Right atrium auricular region (tissue), 2 donors: ENCODE measurements at regions not wholly inside any gene's neighbourhood (a gene's known extent, or its start where the extent isn't known, plus 50 kb on each side); places are given as distances from the start of the nearest gene placed in this dataset.

Experiments
- DNase-seq: peaks from one replicate; pipeline ENCODE4 v3.0.0-alpha.2; 2019; ENCODE audit warnings: low spot score
- H3K27ac ChIP-seq, 2 donors: fragments of 200-600 bp; sonication (generic); 1 replicate in 1 of 2; 2 replicates in 1 of 2; pipeline ENCODE4 v1.5.1; 2016 to 2019
- H3K27me3 ChIP-seq, 2 donors: fragments of 200-600 bp; sonication (generic); one replicate each; pipeline versions ENCODE4 v1.5.1 to v1.6.0; 2017 to 2019
- H3K36me3 ChIP-seq: fragments of 200-600 bp; sonication (generic); one replicate; pipeline ENCODE4 v1.5.1; 2016
- H3K4me1 ChIP-seq, 2 donors: fragments of 200-600 bp; sonication (generic); one replicate each; pipeline versions ENCODE4 v1.5.1 to v1.6.0; 2017 to 2019
- H3K4me3 ChIP-seq, 2 donors: fragments of 200-600 bp; sonication (generic); 1 replicate in 1 of 2; 2 replicates in 1 of 2; pipeline ENCODE4 v1.5.1; 2017 to 2019; ENCODE audit warnings: mild to moderate bottlenecking in 1 of 2, moderate library complexity in 1 of 2
- H3K9me3 ChIP-seq, 2 donors: fragments of 200-600 bp; sonication (generic); one replicate each; pipeline ENCODE4 v1.5.1; 2019
- TF ChIP-seq, protein P1 (sequence below), 2 donors: fragments of 200-600 bp; sonication (generic); IDR thresholded peaks; one replicate each; pipeline ENCODE4 v1.5.1; 2019; ENCODE audit warnings: antibody characterized with exemption in 2 of 2

DNA sequence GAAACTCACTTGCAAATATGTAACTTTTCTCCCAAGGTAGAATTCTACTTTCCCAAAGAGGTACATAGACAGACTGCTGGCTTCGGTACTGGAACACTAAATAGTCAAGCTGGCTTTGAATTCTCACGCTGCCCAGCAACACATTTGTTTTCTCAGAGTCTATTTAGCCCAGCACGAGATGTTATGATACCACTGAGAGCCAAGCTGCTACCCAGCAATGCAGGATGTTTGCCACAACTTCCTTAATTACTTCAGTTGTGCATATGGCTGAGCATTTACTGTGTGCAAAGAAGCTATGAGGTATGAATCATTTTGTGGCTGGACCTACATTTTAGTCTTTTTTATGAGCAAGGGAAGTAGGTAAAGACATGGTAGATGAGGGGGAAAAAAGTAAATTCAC is 793.2 kb downstream of the PLA2G4A start:
- no peaks in the 10 kb centered on the region for H3K27me3 ChIP-seq
- TF ChIP-seq, protein P1, sequence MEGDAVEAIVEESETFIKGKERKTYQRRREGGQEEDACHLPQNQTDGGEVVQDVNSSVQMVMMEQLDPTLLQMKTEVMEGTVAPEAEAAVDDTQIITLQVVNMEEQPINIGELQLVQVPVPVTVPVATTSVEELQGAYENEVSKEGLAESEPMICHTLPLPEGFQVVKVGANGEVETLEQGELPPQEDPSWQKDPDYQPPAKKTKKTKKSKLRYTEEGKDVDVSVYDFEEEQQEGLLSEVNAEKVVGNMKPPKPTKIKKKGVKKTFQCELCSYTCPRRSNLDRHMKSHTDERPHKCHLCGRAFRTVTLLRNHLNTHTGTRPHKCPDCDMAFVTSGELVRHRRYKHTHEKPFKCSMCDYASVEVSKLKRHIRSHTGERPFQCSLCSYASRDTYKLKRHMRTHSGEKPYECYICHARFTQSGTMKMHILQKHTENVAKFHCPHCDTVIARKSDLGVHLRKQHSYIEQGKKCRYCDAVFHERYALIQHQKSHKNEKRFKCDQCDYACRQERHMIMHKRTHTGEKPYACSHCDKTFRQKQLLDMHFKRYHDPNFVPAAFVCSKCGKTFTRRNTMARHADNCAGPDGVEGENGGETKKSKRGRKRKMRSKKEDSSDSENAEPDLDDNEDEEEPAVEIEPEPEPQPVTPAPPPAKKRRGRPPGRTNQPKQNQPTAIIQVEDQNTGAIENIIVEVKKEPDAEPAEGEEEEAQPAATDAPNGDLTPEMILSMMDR (IDR thresholded peaks at IDR 0.05): no peak
- H3K36me3 ChIP-seq: no peaks in the 10 kb centered on the region
- no peak for DNase-seq
- no peaks in the 10 kb centered on the region for H3K4me1 ChIP-seq
- no peaks in the 10 kb centered on the region for H3K9me3 ChIP-seq
- H3K27ac ChIP-seq: no peak overlapping the region
- no peak overlapping the region for H3K4me3 ChIP-seq

GRCh38 chr1:187622545-187622944 is 793.8 kb downstream of the PLA2G4A start:
- DNase-seq: no peak
- Histone ChIP-seq H3K27me3 (no peaks in the 10 kb centered on the region), H3K4me1 (no peaks in the 10 kb centered on the region), H3K36me3 (no peaks in the 10 kb centered on the region), H3K9me3 (no peaks in the 10 kb centered on the region), H3K4me3 (no peak overlapping the region), H3K27ac (no peak overlapping the region)
- TF ChIP-seq, protein P1 (IDR thresholded peaks at IDR 0.05): no peak

DNA sequence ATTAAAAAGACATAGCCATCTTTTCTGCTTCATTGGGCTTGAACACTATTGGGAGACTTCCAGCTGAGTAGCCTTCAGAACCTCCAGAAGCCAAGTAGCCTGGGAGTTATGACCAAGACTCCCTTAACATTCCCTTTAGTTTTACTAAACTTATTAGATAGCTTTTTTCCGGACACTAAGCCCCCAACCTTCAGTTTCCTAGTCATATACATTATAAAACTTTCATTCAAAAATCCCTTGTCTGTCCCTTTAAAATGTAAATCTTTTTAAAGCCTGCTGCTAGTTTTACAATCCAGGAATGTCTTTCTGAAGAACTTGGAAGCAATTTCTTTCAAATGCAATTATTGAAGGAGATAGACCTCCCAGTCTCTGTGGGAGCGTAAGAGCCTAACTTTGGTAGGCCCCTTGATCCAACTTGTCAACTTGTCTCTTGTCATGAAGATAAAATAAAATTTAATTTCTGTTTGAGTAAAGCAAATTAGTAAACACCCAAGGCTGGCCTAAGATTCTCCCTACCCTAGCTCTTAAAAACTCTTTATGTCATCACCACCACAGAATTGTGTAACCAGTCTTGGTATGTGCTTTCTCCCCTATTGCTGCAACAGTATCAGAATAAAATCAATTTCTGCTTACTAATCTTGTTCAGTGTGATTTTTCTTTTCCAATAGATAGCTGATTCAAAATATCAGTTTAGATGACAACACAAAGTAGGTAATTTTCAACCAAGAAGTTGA is 796.2 kb downstream of the PLA2G4A start:
- DNase-seq: no peak
- H3K9me3 ChIP-seq: no peaks in the 10 kb centered on the region
- H3K27ac ChIP-seq: no peak overlapping the region
- H3K4me3 ChIP-seq: no peak overlapping the region
- TF ChIP-seq, protein P1 (IDR thresholded peaks at IDR 0.05): no peak
- H3K27me3 ChIP-seq: no peaks in the 10 kb centered on the region
- no peaks in the 10 kb centered on the region for H3K4me1 ChIP-seq
- no peaks in the 10 kb centered on the region for H3K36me3 ChIP-seq

DNA sequence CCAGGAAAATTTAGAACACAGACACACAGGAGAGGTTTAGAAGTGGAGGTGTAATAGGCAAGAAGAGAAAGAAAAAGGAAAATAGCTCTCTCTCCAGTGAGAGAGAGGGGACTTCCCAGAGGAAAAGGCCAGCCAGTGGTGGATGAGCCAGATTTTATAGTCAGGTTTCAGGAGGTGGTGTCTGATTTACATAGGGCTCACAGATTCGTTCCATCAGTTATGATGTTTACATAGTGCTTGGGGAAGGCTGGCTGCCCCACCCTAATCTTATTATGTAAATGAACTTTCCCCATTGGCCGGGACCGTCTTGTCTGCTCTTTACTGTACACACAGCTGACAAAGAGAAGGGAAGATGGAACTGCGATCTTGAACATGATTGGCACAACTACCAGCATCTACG is 797.3 kb downstream of the PLA2G4A start:
- Histone ChIP-seq H3K36me3 (no peaks in the 10 kb centered on the region), H3K4me1 (no peaks in the 10 kb centered on the region), H3K9me3 (peaks cover 0 to 2% of the 10 kb centered on the region in 2 donors), H3K4me3 (no peak overlapping the region), H3K27me3 (no peaks in the 10 kb centered on the region), H3K27ac (no peak overlapping the region)
- no peak for DNase-seq
- TF ChIP-seq, protein P1 (IDR thresholded peaks at IDR 0.05): no peak

DNA sequence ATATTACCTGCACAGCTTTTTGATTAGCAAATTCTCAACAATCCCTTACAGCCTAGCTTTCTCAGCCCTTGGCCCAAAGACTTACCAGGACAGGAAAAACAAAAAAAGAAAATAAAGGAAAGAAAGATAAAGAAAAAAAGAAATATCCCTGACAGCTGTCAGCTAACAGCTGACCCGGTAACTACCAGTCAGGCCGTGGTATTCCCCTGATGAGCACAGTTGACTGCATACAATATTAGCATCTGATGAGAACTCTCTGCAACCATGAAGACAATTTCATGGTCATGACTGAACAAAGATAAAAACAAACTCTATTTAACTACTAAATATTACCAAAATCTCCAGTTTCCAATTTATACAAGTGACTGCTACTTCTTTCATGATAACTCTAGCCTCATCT is 798.8 kb downstream of the PLA2G4A start:
- no peak overlapping the region for H3K27ac ChIP-seq
- no peaks in the 10 kb centered on the region for H3K36me3 ChIP-seq
- H3K27me3 ChIP-seq: no peaks in the 10 kb centered on the region
- no peak overlapping the region for H3K4me3 ChIP-seq
- TF ChIP-seq, protein P1 (IDR thresholded peaks at IDR 0.05): no peak
- no peak for DNase-seq
- H3K4me1 ChIP-seq: no peaks in the 10 kb centered on the region
- peaks cover 0 to 5% of the 10 kb centered on the region in 2 donors for H3K9me3 ChIP-seq

DNA sequence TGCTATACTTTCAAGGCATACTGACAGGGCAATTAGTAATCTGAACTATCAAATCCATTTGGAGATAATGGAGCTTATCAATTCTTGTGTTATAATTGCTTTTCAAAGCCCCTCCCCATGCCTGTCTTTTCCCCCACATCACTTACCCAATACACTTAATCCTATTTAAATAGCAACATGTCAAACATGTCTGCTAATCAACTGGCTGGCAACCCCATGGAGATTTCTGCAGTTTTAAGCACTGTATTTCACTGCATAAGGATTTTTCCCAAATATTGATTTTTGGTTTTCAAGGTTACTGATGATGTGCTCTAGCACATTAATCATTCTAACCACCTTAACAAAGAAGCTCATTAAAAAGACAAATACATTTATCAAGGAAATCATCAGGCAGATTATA is 800.3 kb downstream of the PLA2G4A start:
- DNase-seq: no peak
- H3K27me3 ChIP-seq: no peaks in the 10 kb centered on the region

More for the DNA sequence above, 800.3 kb downstream of the PLA2G4A start:
- Histone ChIP-seq H3K9me3 (peaks cover 0 to 5% of the 10 kb centered on the region in 2 donors), H3K4me3 (no peak overlapping the region), H3K4me1 (no peaks in the 10 kb centered on the region), H3K36me3 (no peaks in the 10 kb centered on the region), H3K27ac (no peak overlapping the region)
- TF ChIP-seq, protein P1 (IDR thresholded peaks at IDR 0.05): no peak
